GM21619 (cell line): ENCODE measurements at regions not wholly inside any gene's neighbourhood (a gene's known extent, or its start where the extent isn't known, plus 50 kb on each side); places are given as distances from the start of the nearest gene placed in this dataset.
A peak's percentile ranks its signal among the peaks of the same experiment; 100 is the strongest.

Experiments used
- ATAC-seq: cut with Tn5 transposase; IDR thresholded peaks from one replicate; pipeline ENCODE4 v1.9.1; 2021; ENCODE audit not compliant: unreplicated experiment

DNA sequence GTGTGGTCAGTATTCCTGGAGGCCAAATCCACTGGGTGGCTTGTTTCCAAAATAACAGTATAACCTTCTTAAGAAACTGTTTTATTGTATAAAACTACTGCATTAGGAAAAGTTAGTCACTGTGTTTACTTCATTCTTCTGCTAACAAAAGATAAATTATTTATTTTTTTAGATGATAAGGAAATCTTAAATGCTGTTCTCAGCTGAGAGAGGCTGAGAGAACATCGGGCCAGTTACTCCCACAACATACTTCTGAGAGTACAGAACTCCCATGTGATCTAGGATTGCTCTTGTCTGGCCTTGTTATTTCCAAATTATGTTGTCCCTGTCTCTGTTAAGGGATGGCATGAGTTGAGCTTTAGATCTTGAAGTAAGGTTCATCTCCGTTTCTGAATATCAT lies 96.7 kb upstream of the CXADR start:
- ATAC-seq = no peak

DNA sequence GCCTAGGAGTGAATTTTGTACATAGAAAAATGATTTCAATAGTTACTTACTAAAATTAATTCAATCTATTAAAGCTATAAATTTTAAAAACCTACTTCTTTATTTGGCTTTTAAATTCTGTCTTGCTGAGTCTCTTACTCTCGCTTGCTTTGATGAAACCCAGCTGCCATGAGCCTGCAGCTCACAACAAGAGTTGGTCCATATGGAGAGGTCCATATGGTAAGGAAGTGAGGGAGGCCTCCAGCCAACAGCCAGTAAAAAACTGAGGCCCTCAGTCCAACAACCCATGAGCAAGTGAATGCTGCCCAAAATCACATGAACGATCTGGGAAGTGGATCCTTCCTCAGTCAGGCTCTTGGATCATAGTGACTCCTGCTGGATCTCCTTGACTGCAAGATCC lies 89.9 kb upstream of the CXADR start:
- no peak for ATAC-seq

DNA sequence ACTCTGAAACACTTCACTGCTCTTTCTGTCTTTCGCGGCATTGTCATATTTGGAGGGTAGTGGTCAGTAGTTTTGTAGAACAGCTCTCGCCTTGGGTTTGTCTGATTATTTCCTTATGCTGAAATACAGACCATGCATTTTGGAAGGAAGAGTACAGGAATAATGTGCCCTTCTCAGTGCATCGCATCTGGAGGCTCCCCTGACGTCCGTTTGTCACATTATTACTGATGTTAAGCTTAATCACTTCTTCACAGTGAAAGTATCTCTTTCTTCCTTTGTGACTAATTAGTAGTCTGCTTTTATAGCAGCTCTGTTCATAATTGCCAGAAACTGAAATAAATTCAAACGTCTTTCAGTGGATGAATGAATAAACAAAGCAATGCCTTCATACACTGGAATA lies 85.7 kb upstream of the CXADR start:
- no peak for ATAC-seq

DNA sequence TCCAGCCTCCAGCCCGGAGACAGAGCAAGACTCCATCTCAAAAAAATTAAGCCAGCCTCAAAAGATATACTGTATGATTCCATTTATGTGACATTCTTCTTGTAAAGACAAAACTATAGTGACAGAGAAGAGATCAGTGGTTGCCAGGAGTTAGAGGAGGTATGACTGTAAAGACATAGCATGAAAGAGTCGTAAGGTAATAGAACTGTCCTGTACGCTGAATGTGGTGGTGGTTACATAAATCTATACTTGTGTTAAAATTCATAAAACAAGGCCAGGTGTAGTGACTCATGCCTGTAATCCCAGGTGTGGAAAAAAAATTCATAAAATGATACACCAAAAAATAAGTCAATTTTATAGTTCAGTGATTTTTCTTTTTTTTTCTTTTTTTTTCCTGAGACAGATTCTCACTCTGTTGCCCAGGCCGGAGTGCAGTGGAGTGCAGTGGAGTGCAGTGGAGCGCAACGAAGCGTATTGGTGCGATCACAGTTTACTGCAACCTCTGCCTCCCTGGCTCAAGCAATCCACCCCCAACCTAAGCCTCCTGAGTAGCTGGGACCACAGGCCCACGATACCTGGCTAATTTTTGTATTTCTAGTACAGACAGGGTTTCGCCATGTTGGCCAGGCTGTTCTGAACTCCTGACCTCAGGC lies 84.9 kb upstream of the CXADR start:
- ATAC-seq = peak; percentile 89

DNA sequence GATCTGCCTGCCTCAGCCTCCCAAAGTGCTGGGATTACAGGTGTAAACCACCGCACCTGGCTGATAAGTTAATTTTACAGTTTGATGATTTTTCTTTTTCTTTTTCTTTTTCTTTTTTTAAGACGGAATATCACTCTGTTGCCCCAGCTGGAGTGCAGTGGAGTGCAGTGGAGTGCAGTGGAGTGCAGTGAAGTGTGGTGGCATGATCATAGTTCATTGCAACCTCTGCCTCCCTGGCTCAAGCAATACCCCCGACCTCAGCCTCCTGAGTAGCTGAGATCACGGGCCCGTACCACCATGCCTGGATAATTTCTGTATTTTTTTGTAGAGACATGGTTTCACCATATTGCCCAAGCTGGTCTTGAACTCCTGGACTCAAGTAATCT lies 84.4 kb upstream of the CXADR start:
- ATAC-seq = peak; percentile 75

DNA sequence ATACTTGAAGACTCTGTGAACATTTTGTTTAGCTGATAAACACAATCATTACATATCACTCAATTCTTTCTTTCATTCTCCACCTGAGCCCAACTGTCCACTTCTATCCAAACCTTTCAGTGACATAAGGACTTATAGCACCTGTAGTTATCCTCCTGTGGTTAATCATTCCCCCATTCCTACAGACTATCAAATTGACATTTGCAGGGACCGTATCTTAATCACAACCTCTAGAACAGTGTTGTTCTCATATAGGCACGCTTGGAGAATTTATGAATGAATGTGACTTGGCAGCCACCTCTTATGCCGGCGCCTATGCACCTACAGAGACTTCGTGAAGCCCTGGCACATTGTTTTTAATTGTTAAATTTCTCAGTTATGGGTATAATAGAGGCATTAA lies 83.9 kb upstream of the CXADR start:
- no peak for ATAC-seq

DNA sequence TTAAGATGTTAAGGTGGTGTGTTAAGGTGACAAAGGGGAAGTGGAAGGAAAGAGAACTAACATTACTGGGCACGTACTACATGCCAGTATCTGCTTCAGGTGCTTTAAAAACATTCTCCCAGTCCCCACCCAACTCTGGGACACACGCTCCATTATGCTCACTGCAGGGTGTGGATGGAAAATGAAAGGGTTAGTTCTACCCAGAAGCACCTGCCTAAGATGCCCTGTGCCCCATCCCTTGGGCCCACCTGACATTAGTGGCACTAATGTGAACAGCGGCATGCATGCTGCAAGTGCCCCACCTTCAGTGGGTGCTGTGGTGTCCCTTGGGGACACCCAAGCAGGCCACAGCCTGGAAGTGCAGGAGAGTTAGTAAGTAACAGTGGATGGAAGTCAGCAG lies 82.9 kb upstream of the CXADR start:
- ATAC-seq = no peak

DNA sequence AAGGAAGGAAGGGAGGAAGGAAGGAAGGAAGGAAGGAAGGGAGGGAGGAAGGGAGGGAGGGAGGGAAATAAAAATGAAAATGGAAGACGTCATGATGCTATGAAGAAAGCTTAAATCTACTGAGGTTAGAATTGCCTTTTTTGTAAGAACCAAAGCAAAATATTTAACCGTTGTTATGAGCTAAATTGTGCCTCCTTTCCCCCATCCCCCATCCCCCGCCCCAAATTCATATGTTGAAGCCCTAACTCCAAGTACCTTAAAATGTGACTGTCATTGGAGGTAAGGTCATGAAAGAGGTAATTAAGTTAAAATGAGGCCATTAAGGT lies 80.1 kb upstream of the CXADR start:
- ATAC-seq = no peak

DNA sequence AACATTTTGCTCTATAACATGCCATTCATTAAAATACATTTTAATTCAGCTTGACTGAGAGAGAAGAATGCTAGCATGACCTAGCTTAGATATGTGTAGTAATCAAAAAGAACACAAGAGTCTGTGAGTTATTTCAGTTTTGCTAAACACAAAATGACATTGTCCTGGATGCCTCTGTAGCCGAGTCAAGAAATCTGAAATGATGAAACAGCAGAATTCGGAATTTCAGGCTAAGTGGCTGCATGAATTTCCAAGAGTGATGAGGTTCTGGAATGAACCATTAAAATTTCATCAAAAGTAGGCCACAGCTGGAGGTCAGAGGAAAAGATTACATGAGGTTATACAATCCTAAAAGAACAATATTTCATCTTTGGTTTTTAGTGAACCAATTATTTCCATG lies 79.1 kb upstream of the CXADR start:
- no peak for ATAC-seq

DNA sequence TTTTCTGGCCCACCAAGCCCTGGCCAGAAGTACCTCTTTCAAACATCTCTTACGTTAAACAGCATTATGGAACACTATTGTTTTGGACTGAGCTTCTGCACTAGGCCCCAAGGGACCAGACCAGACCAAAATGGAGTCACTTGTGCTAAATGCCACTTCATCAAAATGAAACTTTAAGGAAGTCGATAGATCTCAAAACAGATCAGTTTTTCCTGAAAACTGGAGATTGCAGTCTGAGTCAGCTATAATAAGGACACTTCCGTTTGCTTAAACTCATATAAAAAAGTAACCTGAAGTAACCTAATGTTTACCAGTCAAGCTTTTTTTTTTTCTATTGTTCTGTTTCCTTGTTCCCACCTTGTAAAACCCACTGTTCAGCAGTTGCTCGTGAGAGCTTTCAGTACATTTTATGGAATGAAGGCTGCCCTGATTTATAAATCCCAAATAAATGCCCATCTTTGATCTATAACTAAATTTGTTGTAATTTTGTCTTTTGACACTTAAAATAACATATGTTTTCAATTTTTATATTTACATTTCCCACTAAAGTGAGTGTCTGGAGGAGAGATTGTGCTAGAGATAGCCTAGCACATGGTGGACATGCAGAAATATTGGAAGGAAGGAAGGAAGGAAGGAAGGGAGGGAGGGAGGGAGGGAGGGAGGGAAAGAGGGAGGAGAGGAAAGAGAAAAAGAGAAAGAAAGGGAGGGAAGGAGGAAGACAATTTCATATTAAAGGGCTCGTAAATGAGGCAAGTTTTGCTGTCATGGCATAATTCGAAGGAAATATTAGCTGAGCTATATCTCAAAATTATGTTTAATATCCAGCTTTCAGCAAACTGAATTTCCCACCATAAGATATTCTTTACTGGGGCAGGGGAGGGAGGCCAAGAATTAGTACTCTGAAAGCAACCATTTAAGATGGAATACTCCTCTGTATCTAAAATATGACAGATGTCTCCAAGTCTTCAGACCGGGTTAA lies 77.0 kb upstream of the CXADR start:
- no peak for ATAC-seq

DNA sequence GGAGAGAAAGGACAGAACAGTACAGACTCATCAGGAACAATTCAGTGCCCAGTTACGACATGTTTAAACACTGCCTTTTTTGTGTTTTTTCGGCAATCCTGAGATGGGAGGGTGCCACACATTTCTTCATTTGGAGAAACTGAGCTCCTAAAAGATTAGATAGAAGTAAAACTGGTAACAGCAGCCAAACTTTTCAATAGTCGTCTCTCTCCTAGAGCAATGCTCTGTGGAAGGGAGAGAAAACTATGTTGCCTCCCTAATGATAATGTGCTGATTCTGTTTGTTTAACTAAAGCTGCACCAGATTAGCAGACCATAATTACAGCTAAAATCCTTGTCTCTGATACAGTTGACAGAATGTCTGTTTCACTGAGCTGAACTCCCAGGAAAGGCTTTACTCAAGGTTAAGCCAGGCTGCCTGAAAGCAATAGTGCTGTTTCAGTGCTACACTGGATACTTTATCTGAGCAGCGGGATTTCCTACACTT lies 76.2 kb upstream of the CXADR start:
- ATAC-seq = no peak

DNA sequence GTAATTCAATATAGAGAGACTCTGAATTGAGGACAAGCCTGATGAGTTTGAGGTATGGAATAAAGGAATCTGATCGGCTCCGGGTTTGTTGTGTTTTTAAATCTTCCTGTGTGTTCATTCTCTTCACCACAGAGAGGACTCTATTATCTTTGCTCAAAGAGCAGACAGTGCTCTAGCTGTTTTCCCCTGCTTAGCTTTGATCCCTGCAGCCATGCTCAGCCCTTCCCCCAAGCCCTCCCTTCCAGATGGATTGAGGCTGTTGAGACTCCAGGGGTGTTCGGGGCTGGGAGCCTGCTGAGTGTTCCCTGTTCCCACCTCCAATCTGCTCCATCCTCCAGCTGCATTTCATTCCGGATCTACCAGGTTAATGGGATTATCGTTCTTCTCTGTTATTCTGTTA lies 74.2 kb upstream of the CXADR start:
- no peak for ATAC-seq

DNA sequence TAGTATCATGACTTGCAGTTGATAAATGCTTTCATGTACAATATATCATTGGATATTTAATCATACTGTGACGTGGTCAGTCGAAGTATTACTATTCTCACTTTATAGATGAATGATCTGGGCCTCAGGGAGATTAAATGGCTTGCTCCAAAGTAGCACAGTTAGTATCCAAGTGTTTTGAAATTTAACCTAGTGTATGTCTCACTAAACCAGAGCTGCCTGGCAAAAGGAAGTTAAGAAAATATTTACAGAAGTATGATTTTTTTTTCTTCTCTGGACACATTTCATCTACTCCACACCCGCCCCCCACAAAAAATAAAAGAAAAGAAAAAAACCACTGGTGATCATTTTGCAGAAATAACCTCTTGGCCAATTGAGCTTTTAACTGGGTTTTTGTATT lies 71.9 kb upstream of the CXADR start:
- ATAC-seq = no peak

DNA sequence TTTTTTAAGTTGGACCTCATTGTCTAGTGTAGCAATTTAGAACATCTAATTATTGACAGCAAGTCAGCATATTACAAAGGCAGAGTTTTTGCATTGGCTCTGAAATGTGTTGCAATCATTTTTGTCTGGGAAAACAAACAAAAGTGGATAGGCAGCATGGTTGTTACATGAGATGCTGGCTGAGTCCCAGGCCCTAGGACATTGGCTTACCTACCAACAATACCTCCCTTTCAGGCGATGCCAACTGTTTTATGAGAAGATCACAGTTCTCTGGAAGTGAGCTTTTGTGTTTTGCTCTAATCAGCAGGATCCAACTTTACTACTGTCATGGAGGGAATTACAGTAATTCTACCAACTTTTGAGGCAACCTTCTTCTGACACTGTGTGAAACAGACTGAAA lies 71.5 kb upstream of the CXADR start:
- no peak for ATAC-seq

DNA sequence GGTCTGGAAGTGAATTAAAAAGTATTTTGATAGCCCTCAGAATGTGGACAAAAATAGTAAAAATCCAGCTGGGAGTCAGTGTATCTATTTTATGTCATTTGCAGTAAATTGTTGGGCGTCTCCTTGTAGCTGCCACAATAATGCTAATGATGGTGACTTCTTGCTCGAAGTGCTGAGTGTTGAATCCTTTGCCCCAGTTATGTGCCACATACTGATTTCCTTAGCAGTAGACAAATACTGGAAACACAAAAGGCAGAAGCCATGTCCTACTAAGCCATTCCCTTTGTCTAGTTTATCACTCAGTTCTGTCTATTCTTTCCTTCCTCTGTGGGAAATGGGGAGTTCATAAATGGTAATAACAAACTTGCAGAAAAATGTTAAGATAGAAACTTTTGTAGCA lies 70.7 kb upstream of the CXADR start:
- ATAC-seq = no peak

DNA sequence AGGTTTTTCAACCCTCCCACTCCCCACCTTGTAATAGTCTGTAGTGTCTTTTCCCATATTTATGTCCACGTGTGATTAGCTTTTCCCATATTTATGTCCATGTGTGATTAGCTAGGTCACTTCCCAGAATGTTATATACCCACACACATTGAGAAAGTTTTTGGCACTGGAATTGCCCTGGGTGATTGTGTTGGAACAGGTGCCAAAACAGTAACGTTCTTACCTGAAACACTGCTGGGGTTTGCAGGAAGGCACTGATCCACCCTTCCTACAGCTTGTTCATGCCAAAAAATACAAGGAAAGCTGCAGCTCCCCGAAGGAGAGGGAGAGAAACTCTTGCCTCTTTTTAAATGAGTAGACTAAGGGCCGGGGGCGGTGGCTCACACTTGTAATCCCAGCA lies 68.0 kb upstream of the CXADR start:
- ATAC-seq = no peak

DNA sequence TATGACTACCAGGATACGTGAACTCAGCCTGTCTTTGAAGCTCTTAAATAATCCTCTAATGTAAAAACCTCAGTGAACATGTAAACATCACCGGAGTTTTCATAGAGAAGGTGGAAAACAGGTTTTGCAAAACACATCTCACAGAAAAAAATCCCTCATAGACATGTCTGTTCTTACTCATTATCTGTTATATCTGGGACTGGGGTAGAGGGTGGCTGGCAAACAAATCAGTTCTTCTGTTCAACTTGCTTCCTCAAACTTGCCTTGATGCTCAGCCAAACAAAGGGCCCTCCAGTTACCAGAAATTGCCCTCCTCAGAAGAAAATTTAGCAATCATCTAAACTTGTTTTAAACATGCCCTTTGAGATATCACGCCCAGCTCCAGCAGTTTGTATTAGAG lies 66.1 kb upstream of the CXADR start:
- ATAC-seq = no peak

DNA sequence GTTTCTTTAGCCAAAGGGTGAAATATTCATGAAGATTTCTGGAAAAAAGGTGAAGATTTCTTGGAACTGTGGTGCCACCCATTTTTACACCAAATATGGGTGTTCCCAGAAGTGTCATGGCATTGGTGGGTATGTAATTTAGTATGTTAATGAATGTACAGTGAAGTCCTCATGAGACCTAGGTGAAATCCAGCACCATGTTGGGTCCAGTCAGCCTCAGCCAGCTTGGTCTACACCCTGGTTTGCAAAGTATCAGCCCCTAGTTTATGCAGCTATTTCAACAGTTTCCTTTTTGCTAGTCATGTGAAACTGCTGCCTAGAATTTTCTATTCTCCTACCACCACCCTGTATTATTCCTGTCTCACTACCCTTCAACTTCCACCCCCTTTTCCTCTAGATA lies 63.1 kb upstream of the CXADR start:
- no peak for ATAC-seq

DNA sequence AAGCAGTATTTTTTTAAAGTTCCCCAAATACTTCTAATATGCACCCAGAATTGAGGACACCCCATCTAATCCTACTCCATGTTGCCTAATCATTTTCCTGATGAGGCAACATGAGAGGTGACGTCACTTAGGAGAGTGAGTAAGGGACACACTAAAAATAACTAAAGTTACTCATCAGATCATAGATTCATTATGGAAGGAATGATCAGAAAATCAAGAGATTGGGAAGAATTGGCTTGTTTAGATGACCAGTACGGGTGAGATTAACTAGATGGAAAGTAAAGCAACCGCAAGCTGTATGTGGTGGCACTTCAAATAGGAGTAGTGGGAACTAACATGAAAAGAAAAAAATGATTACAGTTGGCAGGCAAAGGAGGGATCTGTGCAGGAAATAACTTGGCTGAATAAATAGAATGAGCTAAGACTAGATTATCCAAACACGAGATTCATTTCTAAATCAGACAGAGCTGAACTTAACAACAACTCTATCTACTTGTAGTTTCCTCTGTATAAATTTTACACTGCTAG lies 61.4 kb upstream of the CXADR start:
- no peak for ATAC-seq

DNA sequence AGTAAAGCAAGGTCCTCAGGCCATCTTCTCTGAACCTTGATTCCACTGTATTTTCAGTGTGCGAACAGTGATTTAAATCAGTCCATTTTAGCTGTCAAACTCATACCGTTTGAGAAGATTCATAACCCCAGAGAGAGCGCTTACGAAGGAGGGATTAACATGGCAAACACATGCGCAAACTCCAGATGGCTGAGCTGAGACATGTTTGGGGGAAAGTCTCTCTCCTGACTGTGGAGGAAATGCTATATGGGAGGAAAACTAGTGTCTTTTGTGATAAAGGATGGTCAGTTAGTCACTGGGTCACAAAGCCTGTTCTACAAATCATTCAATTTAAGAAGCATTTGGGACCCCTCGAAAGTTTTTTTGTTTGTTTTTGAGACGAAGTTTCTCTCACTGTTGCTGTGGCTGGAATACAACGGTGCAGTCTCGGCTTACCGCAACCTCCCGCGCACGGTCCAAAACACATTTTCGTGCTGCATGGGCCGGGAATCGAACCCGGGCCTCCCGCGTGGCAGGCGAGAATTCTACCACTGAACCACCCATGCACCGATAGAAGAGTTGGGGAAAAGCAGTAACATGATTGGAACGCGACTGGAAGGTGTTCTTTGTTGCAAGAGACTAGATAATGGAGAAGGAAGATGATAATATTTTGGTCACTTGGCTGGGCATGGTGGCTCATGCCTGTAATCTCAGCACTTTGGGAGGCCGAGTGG lies 58.4 kb upstream of the CXADR start:
- ATAC-seq = no peak

DNA sequence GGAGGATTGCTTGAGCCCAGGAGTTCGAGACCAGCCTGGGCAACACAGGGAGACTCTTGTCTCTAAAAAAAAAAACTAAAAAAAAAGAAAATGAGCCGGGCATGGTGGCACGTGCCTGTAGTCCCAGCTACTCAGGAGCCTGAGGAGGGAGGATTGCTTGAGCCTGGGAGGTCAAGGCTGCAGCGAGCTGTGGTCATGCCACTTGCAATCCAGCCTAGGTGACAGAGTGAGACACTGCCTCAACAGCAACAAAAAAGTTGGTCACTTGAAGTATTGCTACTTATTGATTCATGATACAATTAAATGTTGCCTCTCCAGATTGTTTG lies 57.9 kb upstream of the CXADR start:
- ATAC-seq = no peak

DNA sequence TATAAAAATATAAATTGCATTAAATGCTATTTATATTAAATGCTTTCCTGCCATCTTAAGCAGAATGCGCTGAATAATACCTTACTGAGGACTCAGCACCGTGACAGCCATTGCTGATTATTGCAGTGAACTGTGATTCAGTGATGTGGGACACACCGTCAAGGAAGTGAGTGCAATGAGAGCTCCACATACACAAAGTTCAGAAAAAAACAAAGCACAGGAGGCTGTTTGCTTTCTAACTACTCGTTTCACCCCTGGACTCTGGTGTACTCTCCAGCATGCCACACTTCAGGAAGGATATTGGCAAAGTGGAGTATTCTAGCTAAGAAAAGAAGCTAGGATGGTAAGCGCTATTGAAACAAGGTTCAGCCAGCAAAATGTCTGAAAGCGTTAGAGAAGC lies 57.4 kb upstream of the CXADR start:
- no peak for ATAC-seq
